ENCODE measurements at regions not wholly inside any gene's neighbourhood (a gene's known extent, or its start where the extent isn't known, plus 50 kb on each side); places are given as distances from the start of the nearest gene placed in this dataset.

DNA sequence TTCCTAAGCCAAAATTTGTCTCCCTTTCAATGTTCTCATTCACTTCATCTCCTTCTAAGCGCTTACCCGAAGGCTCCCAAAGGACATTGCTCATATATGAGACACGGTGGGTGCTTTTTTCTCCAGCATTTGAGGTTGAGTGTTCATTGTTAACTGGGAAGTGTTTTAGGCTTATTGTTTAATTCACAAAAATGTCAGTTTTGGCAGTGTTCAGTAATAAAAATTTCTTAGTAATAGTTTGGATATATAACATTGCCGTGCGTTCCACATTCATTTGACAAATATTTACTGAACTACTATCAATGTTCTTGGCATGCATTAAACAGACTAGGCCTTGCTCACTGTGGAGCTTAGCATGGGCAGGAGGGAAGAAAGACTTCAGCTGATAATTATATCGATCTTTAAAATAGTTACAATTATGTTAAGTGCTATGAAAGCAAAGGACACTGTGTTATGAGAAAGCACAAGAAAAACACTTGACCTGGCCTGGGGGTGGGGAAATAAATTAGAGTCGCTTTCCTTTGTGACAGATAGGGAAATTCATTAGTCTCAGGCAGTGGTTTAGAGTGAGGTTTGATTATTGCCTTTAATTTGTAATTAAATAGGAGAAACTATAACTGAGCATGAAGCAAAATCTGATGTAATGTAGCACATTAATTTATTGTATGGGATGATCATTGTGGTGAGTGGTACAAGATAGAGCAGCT lies 82.2 kb upstream of the DOCK10 start (continued):
- TF ChIP-seq ZNF830 (tag by site-specific recombination; IDR thresholded peaks at IDR 0.05; ENCODE audit: low read depth), result no peak
- TF ChIP-seq HOXD13 (CRISPR knock-in tag; IDR thresholded peaks at IDR 0.05; ENCODE audit: borderline replicate concordance), result no peak
- TF ChIP-seq, protein P1, sequence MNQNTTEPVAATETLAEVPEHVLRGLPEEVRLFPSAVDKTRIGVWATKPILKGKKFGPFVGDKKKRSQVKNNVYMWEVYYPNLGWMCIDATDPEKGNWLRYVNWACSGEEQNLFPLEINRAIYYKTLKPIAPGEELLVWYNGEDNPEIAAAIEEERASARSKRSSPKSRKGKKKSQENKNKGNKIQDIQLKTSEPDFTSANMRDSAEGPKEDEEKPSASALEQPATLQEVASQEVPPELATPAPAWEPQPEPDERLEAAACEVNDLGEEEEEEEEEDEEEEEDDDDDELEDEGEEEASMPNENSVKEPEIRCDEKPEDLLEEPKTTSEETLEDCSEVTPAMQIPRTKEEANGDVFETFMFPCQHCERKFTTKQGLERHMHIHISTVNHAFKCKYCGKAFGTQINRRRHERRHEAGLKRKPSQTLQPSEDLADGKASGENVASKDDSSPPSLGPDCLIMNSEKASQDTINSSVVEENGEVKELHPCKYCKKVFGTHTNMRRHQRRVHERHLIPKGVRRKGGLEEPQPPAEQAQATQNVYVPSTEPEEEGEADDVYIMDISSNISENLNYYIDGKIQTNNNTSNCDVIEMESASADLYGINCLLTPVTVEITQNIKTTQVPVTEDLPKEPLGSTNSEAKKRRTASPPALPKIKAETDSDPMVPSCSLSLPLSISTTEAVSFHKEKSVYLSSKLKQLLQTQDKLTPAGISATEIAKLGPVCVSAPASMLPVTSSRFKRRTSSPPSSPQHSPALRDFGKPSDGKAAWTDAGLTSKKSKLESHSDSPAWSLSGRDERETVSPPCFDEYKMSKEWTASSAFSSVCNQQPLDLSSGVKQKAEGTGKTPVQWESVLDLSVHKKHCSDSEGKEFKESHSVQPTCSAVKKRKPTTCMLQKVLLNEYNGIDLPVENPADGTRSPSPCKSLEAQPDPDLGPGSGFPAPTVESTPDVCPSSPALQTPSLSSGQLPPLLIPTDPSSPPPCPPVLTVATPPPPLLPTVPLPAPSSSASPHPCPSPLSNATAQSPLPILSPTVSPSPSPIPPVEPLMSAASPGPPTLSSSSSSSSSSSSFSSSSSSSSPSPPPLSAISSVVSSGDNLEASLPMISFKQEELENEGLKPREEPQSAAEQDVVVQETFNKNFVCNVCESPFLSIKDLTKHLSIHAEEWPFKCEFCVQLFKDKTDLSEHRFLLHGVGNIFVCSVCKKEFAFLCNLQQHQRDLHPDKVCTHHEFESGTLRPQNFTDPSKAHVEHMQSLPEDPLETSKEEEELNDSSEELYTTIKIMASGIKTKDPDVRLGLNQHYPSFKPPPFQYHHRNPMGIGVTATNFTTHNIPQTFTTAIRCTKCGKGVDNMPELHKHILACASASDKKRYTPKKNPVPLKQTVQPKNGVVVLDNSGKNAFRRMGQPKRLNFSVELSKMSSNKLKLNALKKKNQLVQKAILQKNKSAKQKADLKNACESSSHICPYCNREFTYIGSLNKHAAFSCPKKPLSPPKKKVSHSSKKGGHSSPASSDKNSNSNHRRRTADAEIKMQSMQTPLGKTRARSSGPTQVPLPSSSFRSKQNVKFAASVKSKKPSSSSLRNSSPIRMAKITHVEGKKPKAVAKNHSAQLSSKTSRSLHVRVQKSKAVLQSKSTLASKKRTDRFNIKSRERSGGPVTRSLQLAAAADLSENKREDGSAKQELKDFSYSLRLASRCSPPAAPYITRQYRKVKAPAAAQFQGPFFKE (tag by site-specific recombination; IDR thresholded peaks at IDR 0.05; ENCODE audit: borderline replicate concordance), result no peak
- TF ChIP-seq GFI1B (tag by site-specific recombination; IDR thresholded peaks at IDR 0.05), result no peak
- no peak for TF ChIP-seq ZNF202 (tag by site-specific recombination; IDR thresholded peaks at IDR 0.05; ENCODE audit: borderline replicate concordance)
- TF ChIP-seq, protein P2, sequence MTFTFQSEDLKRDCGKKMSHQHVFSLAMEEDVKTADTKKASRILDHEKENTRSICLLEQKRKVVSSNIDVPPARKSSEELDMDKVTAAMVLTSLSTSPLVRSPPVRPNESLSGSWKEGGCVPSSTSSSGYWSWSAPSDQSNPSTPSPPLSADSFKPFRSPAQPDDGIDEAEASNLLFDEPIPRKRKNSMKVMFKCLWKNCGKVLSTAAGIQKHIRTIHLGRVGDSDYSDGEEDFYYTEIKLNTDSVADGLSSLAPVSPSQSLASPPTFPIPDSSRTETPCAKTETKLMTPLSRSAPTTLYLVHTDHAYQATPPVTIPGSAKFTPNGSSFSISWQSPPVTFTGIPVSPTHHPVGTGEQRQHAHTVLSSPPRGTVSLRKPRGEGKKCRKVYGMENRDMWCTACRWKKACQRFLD (tag by site-specific recombination; IDR thresholded peaks at IDR 0.05), result no peak
- no peak for TF ChIP-seq ZNF335 (tag by site-specific recombination; conservative IDR thresholded peaks at IDR 0.05)

DNA sequence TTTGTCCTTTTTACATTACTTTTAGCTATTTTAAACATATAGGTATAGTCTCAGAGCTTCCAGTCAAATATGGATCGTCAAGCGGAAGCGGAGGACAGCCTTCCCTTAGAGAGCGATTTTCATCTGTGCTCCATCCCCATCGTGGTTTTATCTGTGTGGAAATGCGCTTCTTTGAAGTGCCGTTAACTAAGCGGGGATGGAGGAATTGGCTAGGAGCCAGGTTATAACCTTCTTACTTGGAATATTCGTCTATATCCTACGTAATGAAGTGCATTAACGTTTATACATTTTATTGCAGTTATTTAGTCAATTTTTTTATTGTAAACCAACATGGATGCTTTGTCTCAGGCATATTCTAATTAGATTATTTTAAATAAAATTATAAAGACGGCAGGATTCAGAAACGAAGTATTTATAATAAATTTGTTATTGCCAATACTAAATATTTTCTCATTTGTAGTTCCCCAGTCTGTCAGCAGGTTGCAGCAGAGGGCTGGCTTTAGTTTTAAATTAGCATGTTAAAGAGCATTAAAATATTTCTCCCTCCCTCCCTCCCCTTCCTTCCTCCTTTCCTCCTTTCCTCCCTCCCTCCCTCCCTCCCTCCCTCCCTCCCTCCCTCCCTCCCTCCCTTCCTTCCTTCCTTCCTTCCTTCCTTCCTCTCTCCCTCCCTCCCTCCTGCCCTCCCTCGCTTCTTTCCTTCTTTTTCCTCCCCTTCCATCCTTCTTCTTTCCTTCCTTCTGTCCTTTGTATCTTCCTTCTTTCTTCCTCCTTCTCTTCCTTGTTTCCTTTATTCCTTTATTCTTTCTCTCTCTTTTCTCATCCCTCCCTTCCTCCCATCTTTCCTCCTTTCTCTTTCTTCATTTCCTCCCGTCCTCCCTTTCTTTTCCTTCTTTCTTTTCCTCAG lies 80.6 kb upstream of the DOCK10 start:
- Histone ChIP-seq H3K4me3 (ENCODE audit: low read depth, low read length) (no peak overlapping the region), H3K9me3 (ENCODE audit: control insufficient read depth, insufficient read depth, low read depth, low read length) (no peaks in the 10 kb centered on the region), H3K4me1 (ENCODE audit: control insufficient read depth, insufficient read depth, low read length) (no peaks in the 10 kb centered on the region), H3K36me3 (ENCODE audit: control insufficient read depth in 2 of 2, insufficient read depth in 1 of 2, low read length in 2 of 2) (no peaks in the 10 kb centered on the region), H3K27ac (ENCODE audit: extremely low read depth, low read depth, low read length) (no peak overlapping the region)
- TF ChIP-seq, protein P3, sequence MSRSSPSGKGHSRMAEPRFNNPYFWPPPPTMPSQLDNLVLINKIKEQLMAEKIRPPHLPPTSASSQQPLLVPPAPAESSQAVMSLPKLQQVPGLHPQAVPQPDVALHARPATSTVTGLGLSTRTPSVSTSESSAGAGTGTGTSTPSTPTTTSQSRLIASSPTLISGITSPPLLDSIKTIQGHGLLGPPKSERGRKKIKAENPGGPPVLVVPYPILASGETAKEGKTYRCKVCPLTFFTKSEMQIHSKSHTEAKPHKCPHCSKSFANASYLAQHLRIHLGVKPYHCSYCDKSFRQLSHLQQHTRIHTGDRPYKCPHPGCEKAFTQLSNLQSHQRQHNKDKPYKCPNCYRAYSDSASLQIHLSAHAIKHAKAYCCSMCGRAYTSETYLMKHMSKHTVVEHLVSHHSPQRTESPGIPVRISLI (tag by site-specific recombination; IDR thresholded peaks at IDR 0.05), result no peak
- TF ChIP-seq ZNF366 (tag by site-specific recombination; conservative IDR thresholded peaks at IDR 0.05), result peak; percentile 40; the same call in 1 of the 2 replicates
- POLR2A ChIA-PET, result no interaction called here
- CTCF ChIA-PET, result interaction anchor here (0.5 to 2.1 kb wide), 20 partner anchors 9 to 1989 kb away, joined by 3 to 26 read pairs (median 4); no protein-coding TSS in a partner anchor

DNA sequence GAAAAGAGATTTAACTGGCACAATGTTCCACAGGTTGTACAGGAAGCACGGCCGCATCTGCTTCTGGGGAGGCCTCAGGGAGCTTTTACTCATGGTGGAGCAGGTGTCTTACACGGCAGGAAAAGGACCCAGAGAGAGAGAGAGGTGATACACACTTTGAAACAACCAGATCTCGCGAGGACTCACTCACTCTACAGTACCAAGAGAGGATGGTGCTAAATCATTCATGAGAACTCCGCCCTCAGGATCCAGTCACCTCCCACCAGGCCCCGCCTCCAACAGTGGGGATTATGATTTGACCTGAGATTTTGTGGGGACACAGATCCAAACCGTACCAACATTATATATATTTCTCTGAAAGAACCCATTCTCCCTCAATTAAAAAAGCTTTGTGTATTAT lies 79.7 kb upstream of the DOCK10 start:
- no peak for TF ChIP-seq ZNF623 (tag by site-specific recombination; IDR thresholded peaks at IDR 0.05)
- no peak for TF ChIP-seq ZNF302 (tag by site-specific recombination; IDR thresholded peaks at IDR 0.05; ENCODE audit: low read depth)
- TF ChIP-seq, protein P4, sequence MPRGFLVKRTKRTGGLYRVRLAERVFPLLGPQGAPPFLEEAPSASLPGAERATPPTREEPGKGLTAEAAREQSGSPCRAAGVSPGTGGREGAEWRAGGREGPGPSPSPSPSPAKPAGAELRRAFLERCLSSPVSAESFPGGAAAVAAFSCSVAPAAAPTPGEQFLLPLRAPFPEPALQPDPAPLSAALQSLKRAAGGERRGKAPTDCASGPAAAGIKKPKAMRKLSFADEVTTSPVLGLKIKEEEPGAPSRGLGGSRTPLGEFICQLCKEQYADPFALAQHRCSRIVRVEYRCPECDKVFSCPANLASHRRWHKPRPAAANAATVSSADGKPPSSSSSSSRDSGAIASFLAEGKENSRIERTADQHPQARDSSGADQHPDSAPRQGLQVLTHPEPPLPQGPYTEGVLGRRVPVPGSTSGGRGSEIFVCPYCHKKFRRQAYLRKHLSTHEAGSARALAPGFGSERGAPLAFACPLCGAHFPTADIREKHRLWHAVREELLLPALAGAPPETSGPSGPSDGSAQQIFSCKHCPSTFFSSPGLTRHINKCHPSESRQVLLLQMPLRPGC (tag by site-specific recombination; IDR thresholded peaks at IDR 0.05), result no peak
- no peak for TF ChIP-seq ZNF571 (tag by site-specific recombination; IDR thresholded peaks at IDR 0.05)
- Histone ChIP-seq H3K4me1 (ENCODE audit: control insufficient read depth, insufficient read depth, low read length) (no peaks in the 10 kb centered on the region), H3K4me3 (ENCODE audit: low read depth, low read length) (no peak overlapping the region), H3K9me3 (ENCODE audit: control insufficient read depth, insufficient read depth, low read depth, low read length) (no peaks in the 10 kb centered on the region), H3K27ac (ENCODE audit: extremely low read depth, low read depth, low read length) (no peak overlapping the region), H3K36me3 (ENCODE audit: control insufficient read depth in 2 of 2, insufficient read depth in 1 of 2, low read length in 2 of 2) (no peaks in the 10 kb centered on the region)
- CTCF ChIA-PET, result interaction anchor here (0.5 to 2.1 kb wide), 11 partner anchors 10 to 1990 kb away, joined by 3 to 26 read pairs (median 3); no protein-coding TSS in a partner anchor
- POLR2A ChIA-PET, result no interaction called here

Measured in HEK293 (cell line).